8988T (cell line): ENCODE measurements at regions not wholly inside any gene's neighbourhood (a gene's known extent, or its start where the extent isn't known, plus 50 kb on each side); places are given as distances from the start of the nearest gene placed in this dataset.

Experiments used
- DNase-seq: peaks from one replicate; pipeline ENCODE4 v3.0.0; 2011

- no peak for DNase-seq
Measured at GRCh38 chr10:3478153-3478552, 305.6 kb upstream of the PITRM1 start.

GRCh38 chr10:3477683-3478082 is 305.1 kb upstream of the PITRM1 start:
- DNase-seq, result no peak

- DNase-seq, result no peak
Measured at GRCh38 chr10:3476640-3477448, 304.3 kb upstream of the PITRM1 start.

- no peak for DNase-seq
Measured at GRCh38 chr10:3476186-3476585, 303.6 kb upstream of the PITRM1 start.

GRCh38 chr10:3475367-3475766 is 302.8 kb upstream of the PITRM1 start:
- DNase-seq, result no peak

- no peak for DNase-seq
Measured at GRCh38 chr10:3474266-3474665, 301.7 kb upstream of the PITRM1 start.

GRCh38 chr10:3473271-3473670 is 300.7 kb upstream of the PITRM1 start:
- no peak for DNase-seq

GRCh38 chr10:3472287-3473051 is 299.9 kb upstream of the PITRM1 start:
- DNase-seq, result no peak

- no peak for DNase-seq
Measured at GRCh38 chr10:3471927-3472286, 299.3 kb upstream of the PITRM1 start.

GRCh38 chr10:3471472-3471871 is 298.9 kb upstream of the PITRM1 start:
- DNase-seq, result no peak

GRCh38 chr10:3470191-3470590 is 297.6 kb upstream of the PITRM1 start:
- DNase-seq, result no peak

GRCh38 chr10:3469639-3470020 is 297.0 kb upstream of the PITRM1 start:
- no peak for DNase-seq

- no peak for DNase-seq
Measured at GRCh38 chr10:3468919-3469638, 296.5 kb upstream of the PITRM1 start.

- peak; percentile 33 for DNase-seq
Measured at GRCh38 chr10:3467052-3467951, 294.7 kb upstream of the PITRM1 start.

GRCh38 chr10:3465406-3465891 is 292.9 kb upstream of the PITRM1 start:
- DNase-seq, result no peak

- no peak for DNase-seq
Measured at GRCh38 chr10:3464760-3465405, 292.3 kb upstream of the PITRM1 start.

- DNase-seq, result no peak
Measured at GRCh38 chr10:3460420-3461128, 288.0 kb upstream of the PITRM1 start.

- no peak for DNase-seq
Measured at GRCh38 chr10:3455385-3456334, 283.1 kb upstream of the PITRM1 start.

GRCh38 chr10:3452683-3453361 is 280.2 kb upstream of the PITRM1 start:
- DNase-seq, result no peak
